ENCODE measurements at regions not wholly inside any gene's neighbourhood (a gene's known extent, or its start where the extent isn't known, plus 50 kb on each side); places are given as distances from the start of the nearest gene placed in this dataset.

DNA sequence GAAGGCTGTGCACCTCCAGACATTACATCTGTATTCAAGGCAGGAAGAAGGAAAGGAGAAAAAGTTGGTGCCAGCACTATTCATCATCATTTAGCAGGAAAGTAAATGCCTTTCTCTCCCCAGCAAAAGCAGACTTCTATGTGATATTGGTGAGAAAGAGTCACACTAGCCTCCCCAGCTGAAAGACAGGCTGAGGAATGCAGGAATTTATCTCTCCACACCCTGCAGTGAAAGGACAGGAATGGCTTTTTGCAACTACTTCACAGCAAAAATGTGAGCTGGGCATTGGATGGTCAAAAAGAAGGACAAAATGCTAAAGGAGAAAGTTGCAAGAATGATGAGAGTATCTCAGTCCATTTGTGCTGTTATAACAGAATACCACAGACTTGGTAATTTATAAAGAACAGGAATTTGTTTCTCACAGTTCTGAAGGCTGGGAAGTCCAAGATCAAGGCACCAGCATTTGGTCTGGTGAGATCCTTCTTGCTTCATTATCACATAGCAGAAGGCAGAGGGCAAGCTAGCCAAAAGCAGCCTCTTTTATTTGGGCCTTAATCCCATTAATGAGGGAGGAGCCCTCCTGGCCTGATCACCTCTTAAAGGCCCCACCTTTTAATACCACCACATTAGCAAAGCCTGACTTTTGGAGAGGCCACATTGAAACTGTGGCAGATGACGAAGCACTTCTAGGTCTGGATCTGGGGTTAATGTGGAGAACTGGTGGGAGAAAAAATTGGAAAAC, 388.1 kb upstream of the SLC14A2 start:
- no peak for DNase-seq (ENCODE audit: low read depth in 2 of 2)

DNA sequence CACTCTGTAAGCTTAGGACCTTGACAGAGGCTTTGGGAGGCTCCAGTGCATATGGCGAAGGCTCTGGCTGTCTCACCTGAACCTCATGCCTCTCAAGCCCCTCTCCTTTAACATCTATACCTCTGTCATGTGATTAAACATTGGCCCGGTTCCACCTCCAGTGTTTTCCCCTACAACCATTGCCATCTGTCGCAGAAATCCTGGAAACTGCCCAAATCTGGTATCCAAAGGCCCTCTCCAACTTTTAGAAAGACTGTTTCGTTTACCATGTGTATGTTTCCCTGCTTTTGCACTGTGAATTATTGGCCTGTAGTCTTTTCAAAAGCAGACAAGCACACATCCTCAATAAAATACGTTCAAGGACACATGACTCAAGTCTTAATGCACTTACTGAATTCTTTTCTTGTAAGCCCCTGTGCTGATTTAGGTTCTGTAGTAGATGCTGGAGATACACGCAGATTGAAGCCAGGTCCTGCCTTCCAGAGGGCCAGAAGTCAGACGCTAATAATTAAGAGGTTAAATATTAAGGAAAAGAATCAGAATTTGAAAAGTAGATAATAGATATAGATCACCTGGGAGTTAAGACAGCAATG, 386.4 kb upstream of the SLC14A2 start:
- no peak for DNase-seq (ENCODE audit: low read depth in 2 of 2)

DNA sequence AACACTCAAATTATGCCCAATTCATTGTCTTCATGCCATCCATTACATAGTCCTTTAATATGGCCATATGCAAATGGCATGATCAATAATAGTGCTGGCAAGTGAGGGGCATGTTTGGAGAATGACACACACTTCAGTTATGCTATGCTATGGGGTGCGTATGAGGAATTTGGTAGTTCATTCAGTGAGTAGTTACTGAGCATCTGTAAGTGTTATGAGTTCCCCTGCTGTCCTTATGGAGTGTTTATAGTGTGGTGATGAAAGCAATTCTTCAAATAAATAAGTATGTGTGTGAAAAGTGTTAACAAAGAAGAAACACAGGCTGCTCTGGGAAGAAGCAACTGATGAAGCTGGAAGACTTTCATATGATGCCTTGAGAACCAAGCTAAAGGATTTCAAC, 383.7 kb upstream of the SLC14A2 start:
- DNase-seq (ENCODE audit: low read depth in 2 of 2): no peak

GRCh38 chr18:45232061-45232460, 383.2 kb upstream of the SLC14A2 start:
- no peak for DNase-seq (ENCODE audit: low read depth in 2 of 2)

DNA sequence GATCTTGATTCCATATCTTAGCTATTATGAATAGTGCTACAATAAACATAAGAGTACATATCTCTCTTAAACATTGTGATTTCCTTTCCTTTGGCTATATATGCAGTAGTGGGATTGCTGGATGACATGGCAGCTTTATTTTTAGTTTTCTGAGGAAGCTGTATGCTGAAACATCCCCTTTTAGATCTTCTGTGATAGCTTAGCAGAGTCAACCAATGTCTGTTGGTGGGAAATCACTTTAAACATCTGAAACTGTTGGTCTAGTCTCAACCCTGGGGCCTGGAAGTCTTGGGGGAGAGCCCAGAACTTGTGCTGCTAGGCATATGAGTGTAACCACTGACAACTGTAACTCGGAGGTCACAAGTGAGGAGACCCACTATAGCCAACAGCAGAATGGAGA, 378.6 kb upstream of the SLC14A2 start:
- no peak for DNase-seq (ENCODE audit: low read depth in 2 of 2)

GRCh38 chr18:45237343-45238098, 377.8 kb upstream of the SLC14A2 start:
- DNase-seq (ENCODE audit: low read depth in 2 of 2): no peak

GRCh38 chr18:45241271-45241670, 374.0 kb upstream of the SLC14A2 start:
- DNase-seq (ENCODE audit: low read depth in 2 of 2): no peak

GRCh38 chr18:45241982-45242565, 373.2 kb upstream of the SLC14A2 start:
- no peak for DNase-seq (ENCODE audit: low read depth in 2 of 2)

DNA sequence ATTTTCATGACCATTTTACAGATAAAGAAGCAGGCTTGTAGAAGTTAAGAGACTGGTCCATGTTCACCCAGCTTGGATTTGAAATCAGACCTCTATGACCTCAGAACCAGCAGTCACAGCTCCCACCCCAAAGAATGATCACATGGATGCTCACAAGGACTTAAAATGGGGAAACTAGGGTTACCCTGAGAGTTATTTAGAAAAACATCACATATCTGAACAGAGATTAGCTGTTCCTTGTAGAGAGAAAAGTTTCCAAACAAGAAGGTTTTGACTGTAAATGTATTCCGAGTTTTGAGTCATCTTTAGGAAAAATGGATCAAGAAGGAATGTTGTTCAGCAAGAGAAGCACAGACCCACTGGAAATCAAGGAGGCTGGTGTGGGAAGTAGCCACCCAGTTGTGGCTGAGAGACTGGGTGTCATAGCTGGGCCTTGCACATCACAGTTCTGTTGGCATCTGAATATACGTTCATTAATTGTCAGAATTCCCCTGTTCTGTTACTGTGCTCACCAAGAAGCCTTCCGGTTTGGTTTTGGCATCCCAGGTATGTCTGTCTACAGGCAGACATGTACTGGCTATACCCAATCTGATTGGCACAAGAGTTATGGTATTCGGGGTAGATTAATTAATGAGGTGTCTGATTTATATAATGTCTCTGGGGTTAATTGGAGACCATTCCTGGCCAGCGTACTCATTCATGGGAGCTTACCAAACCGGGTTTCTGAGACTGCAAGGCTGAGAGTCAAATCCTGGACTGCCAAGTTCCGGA, 371.8 kb upstream of the SLC14A2 start:
- no peak for DNase-seq (ENCODE audit: low read depth in 2 of 2)

GRCh38 chr18:45245091-45245511, 370.2 kb upstream of the SLC14A2 start:
- no peak for DNase-seq (ENCODE audit: low read depth in 2 of 2)

DNA sequence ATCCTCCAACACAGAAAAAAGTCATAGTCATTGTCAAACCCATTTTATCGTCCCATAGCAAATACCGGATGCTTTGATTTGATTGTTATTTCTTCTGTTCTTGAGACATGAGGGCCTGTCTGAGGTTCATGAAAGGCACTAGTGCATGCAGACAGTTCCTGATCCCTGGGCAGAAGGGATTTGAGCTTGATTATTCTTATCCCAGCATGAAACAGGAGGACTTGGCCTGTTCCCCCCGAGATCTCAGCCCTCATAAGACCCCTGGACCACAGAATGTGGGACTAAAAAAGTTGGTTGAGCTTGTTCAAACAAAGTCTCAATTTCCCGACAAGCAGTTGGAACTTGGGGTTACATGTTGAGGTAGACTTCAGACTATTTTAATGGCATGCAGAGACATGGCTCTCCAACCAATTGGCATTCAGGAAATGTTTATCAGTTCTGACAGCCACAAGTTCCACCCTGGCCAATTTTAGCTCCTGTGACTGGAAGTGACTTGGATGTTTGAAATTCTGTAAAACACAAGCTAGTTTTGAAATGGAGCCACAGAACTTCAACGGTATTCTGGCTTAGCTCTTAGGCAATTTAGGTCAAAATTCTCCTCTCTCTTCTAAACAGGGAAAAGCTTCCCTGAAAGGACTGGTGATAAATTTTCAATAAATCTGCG, 366.9 kb upstream of the SLC14A2 start:
- no peak for DNase-seq (ENCODE audit: low read depth in 2 of 2)

DNA sequence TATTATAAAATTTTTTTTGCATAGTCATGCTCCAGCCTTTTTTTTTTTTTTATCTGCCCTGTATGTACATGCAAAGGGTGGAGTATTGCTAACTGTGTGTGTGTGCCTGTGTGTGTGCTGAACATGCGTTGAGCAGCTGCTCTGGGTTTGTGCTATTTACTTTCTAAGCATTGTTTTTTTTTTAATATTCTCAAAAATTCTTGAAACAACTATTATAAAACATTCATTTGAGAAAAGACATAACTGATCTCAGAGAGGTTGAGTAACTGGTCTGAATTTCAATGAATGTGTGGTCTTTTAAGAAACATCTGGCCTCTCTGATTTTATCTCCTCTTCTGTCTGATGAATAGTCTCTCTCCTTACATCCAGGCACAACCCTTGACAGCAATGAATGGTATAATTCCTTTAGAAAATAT, 366.0 kb upstream of the SLC14A2 start:
- no peak for DNase-seq (ENCODE audit: low read depth in 2 of 2)

DNA sequence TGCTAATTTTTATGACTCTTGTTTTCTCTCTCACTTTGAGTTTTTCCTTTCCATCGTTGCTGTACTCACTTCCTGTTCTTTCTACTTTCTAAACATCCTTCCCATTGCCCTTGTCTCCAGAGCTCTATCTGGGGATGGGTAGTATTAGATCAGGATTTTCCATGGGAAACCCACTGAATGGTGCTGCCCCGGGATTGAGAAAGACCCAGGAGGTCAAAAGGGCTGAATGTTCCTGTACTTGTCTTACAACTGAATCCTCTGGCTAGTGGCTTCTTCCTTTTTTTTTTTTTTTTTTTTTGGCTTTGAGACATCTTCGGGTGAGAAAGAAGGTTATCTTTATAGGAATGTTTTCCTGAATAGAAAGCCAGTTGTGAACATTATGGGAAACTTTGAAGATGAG, 364.8 kb upstream of the SLC14A2 start:
- DNase-seq (ENCODE audit: low read depth in 2 of 2): no peak

GRCh38 chr18:45251236-45251635, 364.0 kb upstream of the SLC14A2 start:
- no peak for DNase-seq (ENCODE audit: low read depth in 2 of 2)

DNA sequence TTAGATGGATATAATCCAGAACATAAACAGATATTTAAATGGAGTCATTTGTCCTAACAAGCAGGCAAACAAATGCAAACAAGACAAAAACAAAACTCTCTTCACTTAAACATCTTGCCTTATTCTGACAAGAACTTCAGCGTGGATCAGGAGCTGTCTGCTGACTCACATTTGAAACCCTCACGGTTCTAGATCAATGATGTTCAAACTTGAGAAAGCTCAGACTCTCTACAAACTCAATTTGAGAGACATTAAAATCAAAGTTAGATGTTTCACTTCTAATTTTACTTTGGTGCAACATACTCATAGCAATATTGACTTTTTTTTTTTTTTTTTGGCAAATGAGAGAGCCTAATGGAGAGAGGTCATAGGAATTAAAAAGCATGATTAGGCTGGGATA, 362.8 kb upstream of the SLC14A2 start:
- DNase-seq (ENCODE audit: low read depth in 2 of 2): no peak

DNA sequence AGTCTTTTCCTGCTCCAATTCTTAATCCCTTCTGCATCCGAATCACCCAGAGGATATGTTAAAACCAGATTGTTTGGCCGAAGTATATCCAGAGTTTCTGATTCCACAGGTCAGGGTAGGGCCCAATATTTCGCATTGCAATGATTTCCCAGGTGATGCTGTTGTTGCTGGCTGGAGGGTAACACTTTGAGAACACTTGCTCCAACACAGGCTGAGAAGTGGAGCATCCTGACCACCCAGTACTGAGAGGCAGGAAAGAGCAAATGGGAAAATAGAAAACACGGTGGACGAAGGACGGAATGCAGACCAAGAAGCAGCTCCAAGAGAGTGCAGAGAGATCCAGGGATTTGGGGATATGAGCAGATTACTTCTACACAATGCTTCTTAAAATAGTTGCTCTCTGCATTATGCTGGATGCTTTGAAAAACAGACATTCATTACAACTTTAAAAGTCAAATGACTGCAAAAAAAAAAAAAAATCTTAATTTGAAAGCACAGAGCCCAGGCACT, 362.2 kb upstream of the SLC14A2 start:
- no peak for DNase-seq (ENCODE audit: low read depth in 2 of 2)

DNA sequence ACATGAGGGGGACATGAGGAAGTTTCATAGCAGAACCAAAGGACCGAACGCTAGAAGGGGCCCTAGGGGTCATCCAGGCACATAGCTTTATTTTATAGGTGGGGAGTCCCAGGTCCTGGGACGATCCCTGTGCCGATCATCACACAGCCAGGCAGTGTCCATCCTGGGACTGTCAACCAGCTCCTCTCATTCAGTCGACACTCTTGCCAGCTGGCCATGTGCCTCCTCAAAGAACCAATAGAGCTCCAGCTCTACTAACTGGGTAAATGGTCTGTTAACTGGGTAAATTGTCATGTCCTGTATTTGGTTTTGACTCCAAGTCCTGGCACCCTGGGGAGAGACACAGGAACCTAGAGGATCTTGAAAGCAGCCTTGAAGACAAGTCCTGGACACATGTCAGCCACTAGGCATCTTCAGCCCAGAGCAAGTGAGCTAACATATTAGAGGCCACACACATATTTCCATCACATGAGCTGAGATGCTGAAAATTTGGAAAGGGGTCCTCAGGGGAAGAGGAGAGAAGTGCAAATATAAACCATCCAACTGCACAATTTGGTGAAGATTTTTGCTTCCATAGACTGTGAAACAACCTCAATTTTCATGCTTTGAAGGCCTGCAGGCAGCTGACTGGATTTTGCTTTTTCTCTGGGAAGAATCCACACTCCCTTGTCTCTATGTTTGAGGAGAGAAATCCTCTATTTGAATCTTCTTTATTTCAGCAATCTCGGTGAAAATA, 361.1 kb upstream of the SLC14A2 start:
- DNase-seq (ENCODE audit: low read depth in 2 of 2): no peak

DNA sequence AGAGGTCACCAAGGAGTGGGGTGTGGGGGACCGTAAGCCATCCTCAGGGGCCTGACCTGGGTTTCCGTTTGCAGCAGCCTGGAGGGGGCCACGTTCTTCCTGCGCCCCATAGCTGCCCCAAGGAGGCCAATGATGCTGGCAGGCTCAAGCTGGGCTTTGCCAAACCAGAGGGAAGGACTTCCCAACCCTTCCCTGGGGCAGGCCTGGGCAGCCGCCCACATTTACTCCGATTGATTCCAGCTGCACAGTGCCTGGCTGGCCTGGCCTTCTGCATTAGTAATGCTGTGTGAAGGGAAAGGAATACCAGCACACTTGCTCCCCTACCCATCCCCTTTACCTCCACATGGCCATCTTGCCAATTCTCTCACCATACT, 360.6 kb upstream of the SLC14A2 start:
- no peak for DNase-seq (ENCODE audit: low read depth in 2 of 2)

GRCh38 chr18:45255197-45255890, 359.9 kb upstream of the SLC14A2 start:
- DNase-seq (ENCODE audit: low read depth in 2 of 2): no peak

DNA sequence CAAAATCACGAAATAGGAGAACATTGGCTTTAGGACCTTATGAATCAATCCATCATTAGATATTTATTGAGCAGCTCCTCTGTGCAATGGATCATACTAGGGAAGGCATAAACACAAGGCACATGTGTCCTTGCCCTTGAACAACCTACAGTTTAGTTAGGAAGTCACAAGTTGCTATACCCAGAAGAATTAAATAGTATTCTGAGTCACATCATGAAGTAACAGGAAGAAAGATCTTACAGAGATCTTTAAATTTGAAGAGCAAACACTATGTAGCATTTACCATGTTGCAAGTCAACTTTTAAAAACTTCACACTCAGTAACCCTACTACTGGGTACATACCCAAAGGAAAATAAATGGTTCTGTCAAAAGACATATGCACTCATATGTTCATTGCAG, 355.2 kb upstream of the SLC14A2 start:
- no peak for DNase-seq (ENCODE audit: low read depth in 2 of 2)
